Ishikawa (cell line): ENCODE measurements at regions not wholly inside any gene's neighbourhood (a gene's known extent, or its start where the extent isn't known, plus 50 kb on each side); places are given as distances from the start of the nearest gene placed in this dataset.

ENCODE experiments used
- CEBPB ChIP-seq: IDR thresholded peaks from 2 replicates; pipeline ENCODE4 v1.6.1; 2012
- CREB1 ChIP-seq: IDR thresholded peaks from 2 replicates; pipeline ENCODE4 v1.6.1; 2012; ENCODE audit warnings: low read depth
- EGR1 ChIP-seq: IDR thresholded peaks from 2 replicates; pipeline ENCODE4 v1.6.1; 2012
- EP300 ChIP-seq: IDR thresholded peaks from 2 replicates; pipeline ENCODE4 v1.6.1; 2012; ENCODE audit warnings: borderline replicate concordance
- FOXM1 ChIP-seq: IDR thresholded peaks from 2 replicates; pipeline ENCODE4 v1.6.1; 2012; ENCODE audit warnings: low read depth, borderline replicate concordance
- MAX ChIP-seq: IDR thresholded peaks from 2 replicates; pipeline ENCODE4 v1.6.1; 2012
- NFIC ChIP-seq: IDR thresholded peaks from 2 replicates; pipeline ENCODE4 v1.6.1; 2012
- RAD21 ChIP-seq: IDR thresholded peaks from 2 replicates; pipeline ENCODE4 v1.6.1; 2012; ENCODE audit warnings: low read depth
- REST ChIP-seq: IDR thresholded peaks from 2 replicates; pipeline ENCODE4 v1.6.1; 2012; ENCODE audit warnings: low read depth, mild to moderate bottlenecking
- TAF1 ChIP-seq: IDR thresholded peaks from 2 replicates; pipeline ENCODE4 v1.6.1; 2012; ENCODE audit warnings: low read depth, mild to moderate bottlenecking
- TCF12 ChIP-seq: IDR thresholded peaks from 2 replicates; pipeline ENCODE4 v1.6.1; 2012; ENCODE audit warnings: low read depth
- USF1 ChIP-seq: IDR thresholded peaks from 2 replicates; pipeline ENCODE4 v1.6.1; 2012
- YY1 ChIP-seq: IDR thresholded peaks from 2 replicates; pipeline ENCODE4 v1.6.1; 2012; ENCODE audit warnings: low read depth
- ZBTB7A ChIP-seq: IDR thresholded peaks from 2 replicates; pipeline ENCODE4 v1.6.1; 2012; ENCODE audit warnings: low read depth

GRCh38 chrX:69082055-69082752, 83.0 kb downstream of the PJA1 start:
- TF ChIP-seq RAD21: no peak
- TF ChIP-seq CEBPB: no peak
- no peak for TF ChIP-seq YY1
- no peak for TF ChIP-seq REST
- no peak for TF ChIP-seq EP300
- TF ChIP-seq TAF1: no peak
- TF ChIP-seq TCF12: no peak
- TF ChIP-seq ZBTB7A: no peak
- TF ChIP-seq MAX: no peak
- no peak for TF ChIP-seq EGR1
- no peak for TF ChIP-seq CREB1
- TF ChIP-seq NFIC: no peak
- no peak for TF ChIP-seq FOXM1
- no peak for TF ChIP-seq USF1
